Stimulated activated CD8-positive, alpha-beta memory T cell treated with anti-CD3 and anti-CD28 coated beads, Interleukin-15, amount 100 ng/mL, for 48 hours (primary cell): ENCODE measurements at regions not wholly inside any gene's neighbourhood (a gene's known extent, or its start where the extent isn't known, plus 50 kb on each side); places are given as distances from the start of the nearest gene placed in this dataset.
"Not testable (repeated sequence)": the region's sequence is repeated elsewhere in the genome, so short reads cannot be mapped to it uniquely, and the experiment has no call there.

Experiments used
- DNase-seq, 2 donors: peaks; one replicate each; pipeline ENCODE4 v3.0.0-alpha.2; 2020; ENCODE audit warnings: low read depth in 2 of 2

- no peak for DNase-seq
Measured at GRCh38 chr18:78499586-78499985, 480.0 kb upstream of the SALL3 start.

GRCh38 chr18:78501251-78501650 lies 478.4 kb upstream of the SALL3 start:
- no peak for DNase-seq

GRCh38 chr18:78503129-78503528 lies 476.5 kb upstream of the SALL3 start:
- DNase-seq = no peak

- no peak for DNase-seq
Measured at GRCh38 chr18:78505851-78506461, 473.7 kb upstream of the SALL3 start.

DNA sequence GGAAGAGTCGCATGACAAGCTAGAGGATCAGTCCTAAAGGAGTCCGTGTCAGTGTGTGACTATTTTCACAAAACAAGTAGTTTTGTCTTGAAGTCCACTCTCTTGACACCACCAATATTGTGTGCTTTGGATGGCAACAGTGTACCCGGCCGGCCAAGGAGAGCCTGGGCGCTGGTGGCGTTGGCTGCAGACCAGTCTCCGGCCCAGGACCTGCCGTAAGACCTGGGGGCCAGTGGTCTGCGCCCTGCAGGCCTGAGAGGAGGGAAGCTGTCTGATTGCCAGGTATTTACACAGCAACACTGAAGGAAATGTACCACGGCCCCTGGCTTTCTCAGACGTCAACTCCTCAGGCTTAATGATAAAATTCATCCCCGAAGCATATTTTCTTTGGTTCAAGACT lies 472.4 kb upstream of the SALL3 start:
- no peak for DNase-seq

GRCh38 chr18:78508228-78508824 lies 471.3 kb upstream of the SALL3 start:
- not testable (repeated sequence) for DNase-seq

GRCh38 chr18:78510091-78510490 lies 469.5 kb upstream of the SALL3 start:
- no peak for DNase-seq

GRCh38 chr18:78510636-78511035 lies 469.0 kb upstream of the SALL3 start:
- no peak for DNase-seq

GRCh38 chr18:78511666-78512601 lies 467.7 kb upstream of the SALL3 start:
- DNase-seq = no peak

DNA sequence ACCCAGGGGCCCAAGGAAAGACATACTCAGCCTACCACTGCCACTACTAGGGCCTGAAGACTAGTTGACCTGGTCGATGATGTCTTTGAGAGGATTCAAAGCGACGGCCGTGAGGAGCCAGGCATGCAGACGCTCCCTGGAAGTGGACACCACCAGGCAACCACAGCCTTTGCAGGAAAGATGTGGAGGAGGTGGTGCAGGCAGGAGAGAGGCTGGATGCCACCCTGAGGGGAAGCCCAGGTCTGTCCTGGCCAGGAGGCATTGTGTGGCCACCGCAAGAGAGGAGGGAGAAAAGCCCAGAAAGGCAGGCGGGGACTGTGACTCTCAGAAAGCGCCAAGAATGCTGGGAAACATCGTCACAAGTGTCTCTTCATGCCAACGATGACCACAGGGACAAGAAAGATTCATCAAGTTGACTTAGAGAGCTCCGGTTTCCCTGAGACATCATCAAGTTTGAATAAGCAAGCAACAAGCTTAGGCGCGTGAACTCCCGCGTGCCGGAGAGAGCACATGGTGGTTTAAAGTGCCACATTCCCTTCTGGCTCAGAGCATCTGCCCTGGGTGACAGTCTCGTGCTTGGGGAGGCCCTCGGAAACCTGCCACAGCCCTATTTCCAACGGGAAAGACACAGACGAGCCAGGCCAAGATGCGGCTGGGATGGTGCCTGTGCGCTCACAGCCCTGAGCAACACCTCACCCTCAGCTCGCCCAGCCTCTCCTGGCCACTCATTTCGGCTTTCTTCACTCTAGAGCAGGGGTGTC lies 464.5 kb upstream of the SALL3 start:
- no peak for DNase-seq

DNA sequence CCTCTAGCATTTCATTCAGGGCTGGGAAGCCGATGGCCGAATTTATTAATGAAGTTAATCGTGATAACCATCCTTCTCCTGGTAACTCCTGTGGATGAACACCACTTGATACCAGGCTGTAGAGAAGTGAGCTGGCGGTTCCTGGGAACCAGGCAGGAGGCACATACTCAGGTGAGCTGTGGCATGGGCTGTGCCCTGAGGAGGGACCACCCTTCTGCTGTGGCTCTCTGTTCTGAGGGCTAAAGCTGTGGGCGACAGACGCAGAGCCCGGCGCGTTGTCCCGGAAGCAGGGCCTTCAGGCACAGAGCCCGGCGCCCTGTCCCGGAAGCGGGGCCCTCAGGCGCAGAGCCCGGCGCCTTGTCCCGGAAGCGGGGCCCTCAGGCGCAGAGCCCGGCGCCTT lies 462.3 kb upstream of the SALL3 start:
- no peak for DNase-seq

DNA sequence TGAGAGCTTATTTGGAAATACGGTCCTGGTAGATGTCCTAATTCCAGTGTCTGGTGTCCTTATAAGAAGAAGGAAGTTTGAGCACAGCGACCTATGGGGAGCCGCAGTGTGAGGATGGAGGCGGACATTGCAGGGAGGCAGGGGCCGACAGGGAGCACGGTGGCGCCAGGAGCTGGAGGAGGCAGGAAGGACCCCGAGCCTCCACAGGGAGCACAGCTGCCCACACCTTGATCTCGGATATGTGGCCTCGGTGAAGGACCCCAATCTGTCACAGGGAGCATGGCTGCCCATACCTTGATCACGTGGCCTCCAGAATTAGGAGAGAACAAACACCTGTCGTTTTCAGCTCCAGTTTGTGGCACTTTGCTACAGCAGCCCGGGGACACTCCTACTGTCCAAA lies 461.6 kb upstream of the SALL3 start:
- DNase-seq = no peak

GRCh38 chr18:78518805-78519204 lies 460.8 kb upstream of the SALL3 start:
- DNase-seq = no peak

DNA sequence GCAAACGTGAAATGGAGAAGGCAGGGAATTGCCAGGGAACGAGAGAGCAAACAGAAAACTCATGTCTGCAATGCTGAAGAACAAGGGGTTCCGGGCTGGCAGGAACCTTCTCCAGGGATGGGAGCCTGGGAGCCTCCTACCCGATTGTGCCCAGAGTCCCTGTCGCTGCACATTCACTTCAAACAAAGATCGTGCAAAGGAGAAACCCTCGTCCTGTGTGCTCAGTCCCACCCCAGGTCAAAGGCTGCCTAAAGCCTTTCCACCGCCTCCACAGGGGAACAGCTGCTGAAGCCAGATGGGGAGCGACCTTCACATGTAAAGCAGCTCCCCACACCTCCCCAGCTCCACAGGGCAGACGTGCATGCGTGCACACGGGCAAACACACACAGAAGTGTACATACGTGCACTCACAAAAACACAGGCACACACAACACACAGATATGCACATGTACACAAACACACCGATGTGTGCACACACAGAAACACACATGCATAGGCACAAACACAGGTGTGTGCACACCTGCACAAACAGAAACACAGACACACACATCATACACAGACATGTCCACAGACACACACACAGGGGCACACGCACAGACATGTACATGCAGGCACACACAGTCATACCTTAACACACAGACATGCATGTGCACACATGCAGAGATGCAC lies 460.1 kb upstream of the SALL3 start:
- DNase-seq = no peak

- no peak for DNase-seq
Measured at GRCh38 chr18:78521136-78521535, 458.5 kb upstream of the SALL3 start.

- no peak for DNase-seq
Measured at GRCh38 chr18:78521744-78522143, 457.9 kb upstream of the SALL3 start.

- DNase-seq = no peak
Measured at GRCh38 chr18:78522507-78522906, 457.1 kb upstream of the SALL3 start.

GRCh38 chr18:78523850-78524249 lies 455.8 kb upstream of the SALL3 start:
- DNase-seq = no peak

DNA sequence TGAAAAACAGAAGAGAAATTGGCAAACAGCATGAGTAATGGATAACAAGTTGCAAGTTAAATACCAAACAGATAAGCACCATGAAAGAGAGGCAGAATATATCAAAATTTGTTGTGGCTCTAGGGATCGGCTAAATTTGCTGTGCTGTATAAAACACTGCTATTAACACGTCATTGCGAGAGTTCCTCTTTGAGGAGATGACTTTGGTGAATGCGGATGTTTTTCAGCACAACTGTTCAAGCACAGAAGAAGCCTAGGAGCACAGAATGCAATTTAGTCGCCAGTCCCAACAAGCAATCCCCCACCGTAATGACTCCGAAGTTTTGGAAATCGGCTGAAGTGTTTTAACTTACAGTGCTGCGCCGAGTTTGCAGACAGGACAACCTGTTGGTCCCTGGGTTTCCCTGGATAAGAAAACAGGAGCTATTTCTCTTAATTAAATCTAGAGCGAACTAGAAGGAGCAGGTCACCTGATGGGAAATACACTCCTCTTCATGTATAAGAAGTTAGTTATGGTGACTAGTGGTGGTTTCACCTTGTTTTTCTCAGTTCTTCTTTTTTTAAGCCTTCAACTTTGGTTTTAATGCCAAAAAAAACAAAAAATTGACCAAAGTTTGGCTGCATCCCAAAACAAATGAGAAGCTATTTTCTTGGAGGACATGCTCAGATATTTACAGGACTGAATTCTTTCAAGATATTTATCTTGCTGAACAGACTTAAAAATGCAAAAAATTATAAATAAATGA lies 454.1 kb upstream of the SALL3 start:
- no peak for DNase-seq

GRCh38 chr18:78526275-78526674 lies 453.3 kb upstream of the SALL3 start:
- DNase-seq = no peak
